GOT3 (cell line): ENCODE measurements at regions not wholly inside any gene's neighbourhood (a gene's known extent, or its start where the extent isn't known, plus 50 kb on each side); places are given as distances from the start of the nearest gene placed in this dataset.

Experiments used
- DNase-seq: peaks from one replicate; lab custom pipeline; 2025; ENCODE audit warnings: mixed read lengths; lab: John Stamatoyannopoulos, UW

- DNase-seq = no peak
These were observed 95.4 kb upstream of the KLHL25 start for GRCh38 chr15:85889956-85890619.

- DNase-seq = no peak
These were observed 95.9 kb upstream of the KLHL25 start for GRCh38 chr15:85890620-85890980.

- DNase-seq = no peak
These were observed 96.7 kb upstream of the KLHL25 start for GRCh38 chr15:85891470-85891869.

GRCh38 chr15:85892232-85892631 lies 97.5 kb upstream of the KLHL25 start:
- no peak for DNase-seq

GRCh38 chr15:85897207-85897894 lies 102.6 kb upstream of the KLHL25 start:
- no peak for DNase-seq

- no peak for DNase-seq
These were observed 103.4 kb upstream of the KLHL25 start for GRCh38 chr15:85897895-85898717.

GRCh38 chr15:85899927-85900326 lies 105.2 kb upstream of the KLHL25 start:
- DNase-seq = no peak

GRCh38 chr15:85905751-85906450 lies 111.2 kb upstream of the KLHL25 start:
- no peak for DNase-seq

GRCh38 chr15:85906640-85907039 lies 111.9 kb upstream of the KLHL25 start:
- DNase-seq = no peak

GRCh38 chr15:85910834-85911233 lies 116.1 kb upstream of the KLHL25 start:
- DNase-seq = no peak

GRCh38 chr15:85913461-85913860 lies 118.7 kb upstream of the KLHL25 start:
- no peak for DNase-seq

GRCh38 chr15:85920956-85921355 lies 126.2 kb upstream of the KLHL25 start:
- no peak for DNase-seq

GRCh38 chr15:85924088-85924487 lies 129.4 kb upstream of the KLHL25 start:
- no peak for DNase-seq

- DNase-seq = no peak
These were observed 131.0 kb upstream of the KLHL25 start for GRCh38 chr15:85925649-85926237.

- no peak for DNase-seq
These were observed 132.1 kb upstream of the KLHL25 start for GRCh38 chr15:85926834-85927233.

- DNase-seq = no peak
These were observed 133.3 kb upstream of the KLHL25 start for GRCh38 chr15:85927931-85928537.

GRCh38 chr15:85929786-85930185 lies 135.1 kb upstream of the KLHL25 start:
- no peak for DNase-seq

GRCh38 chr15:85932391-85932790 lies 137.7 kb upstream of the KLHL25 start:
- DNase-seq = no peak

- no peak for DNase-seq
These were observed 140.0 kb upstream of the KLHL25 start for GRCh38 chr15:85934691-85935090.

GRCh38 chr15:85935182-85935581 lies 140.5 kb upstream of the KLHL25 start:
- DNase-seq = no peak

GRCh38 chr15:85937661-85938060 lies 142.0 kb upstream of the AGBL1 start:
- no peak for DNase-seq
